CD4-positive, alpha-beta memory T cell (primary cell): ENCODE measurements at regions not wholly inside any gene's neighbourhood (a gene's known extent, or its start where the extent isn't known, plus 50 kb on each side); places are given as distances from the start of the nearest gene placed in this dataset.

ENCODE experiments used
- CTCF ChIA-PET: fragments of 350-600 bp; sonication (Branson Sonifier 250); formaldehyde crosslinking; loops from one replicate; lab custom pipeline; 2021; ENCODE audit warnings: inconsistent platforms; ENCODE audit not compliant: partially characterized antibody; lab: Charles Lee
- POLR2A ChIA-PET: fragments of 350-600 bp; sonication (Branson Sonifier 250); formaldehyde crosslinking; loops from one replicate; lab custom pipeline; 2021; ENCODE audit not compliant: partially characterized antibody; lab: Charles Lee
- DNase-seq, 5 donors: peaks; one replicate each; pipeline versions ENCODE4 v3.0.0 to v3.0.0-alpha.2; 2020 to 2022; ENCODE audit warnings: mixed read lengths in 1 of 5
- H3K27ac ChIP-seq: one replicate; pipeline ENCODE4 v1.7.0; 2013; ENCODE audit warnings: low read depth, low read length
- H3K27me3 ChIP-seq: 2 replicates; pipeline ENCODE4 v1.7.0; 2013; ENCODE audit warnings: mild to moderate bottlenecking, low read length, moderate library complexity; ENCODE audit not compliant: insufficient read depth
- H3K36me3 ChIP-seq: 2 replicates; pipeline ENCODE4 v1.7.0; 2013; ENCODE audit warnings: mild to moderate bottlenecking, low read length, moderate library complexity; ENCODE audit not compliant: insufficient read depth
- H3K4me1 ChIP-seq: 2 replicates; pipeline ENCODE4 v1.7.0; 2013; ENCODE audit warnings: mild to moderate bottlenecking, low read length, moderate library complexity; ENCODE audit not compliant: insufficient read depth
- H3K4me3 ChIP-seq, 2 donors: one replicate each; pipeline ENCODE4 v1.7.0; 2013; ENCODE audit warnings: low read length in 2 of 2, mild to moderate bottlenecking in 1 of 2
- H3K9me3 ChIP-seq, 2 donors: one replicate each; pipeline ENCODE4 v1.7.0; 2013; ENCODE audit warnings: low read length in 2 of 2, control low read depth in 1 of 2; ENCODE audit not compliant: control insufficient read depth in 1 of 2
- H3K27ac Mint-ChIP-seq, 7 donors: one replicate each; pipeline ENCODE4 v1.8.0; 2020 to 2021; ENCODE audit warnings: mixed read lengths in 7 of 7, mild to moderate bottlenecking in 6 of 7, inconsistent platforms in 3 of 7, moderate library complexity in 3 of 7
- H3K27me3 Mint-ChIP-seq, 2 donors: one replicate each; pipeline ENCODE4 v1.8.0; 2020 to 2021; ENCODE audit warnings: mixed read lengths in 2 of 2
- H3K36me3 Mint-ChIP-seq, 2 donors: one replicate each; pipeline ENCODE4 v1.8.0; 2020 to 2021; ENCODE audit warnings: mixed read lengths in 2 of 2, inconsistent platforms in 1 of 2, mild to moderate bottlenecking in 1 of 2
- H3K4me1 Mint-ChIP-seq, 4 donors: one replicate each; pipeline ENCODE4 v1.8.0; 2020 to 2021; ENCODE audit warnings: mixed read lengths in 4 of 4, mild to moderate bottlenecking in 1 of 4
- H3K4me3 Mint-ChIP-seq, 8 donors: one replicate each; pipeline ENCODE4 v1.8.0; 2020 to 2021; ENCODE audit warnings: mixed read lengths in 8 of 8, mild to moderate bottlenecking in 7 of 8, moderate library complexity in 6 of 8, inconsistent platforms in 3 of 8
- H3K9me3 Mint-ChIP-seq, 8 donors: one replicate each; pipeline ENCODE4 v1.8.0; 2020 to 2021; ENCODE audit warnings: mixed read lengths in 8 of 8, mild to moderate bottlenecking in 5 of 8, inconsistent platforms in 3 of 8, moderate library complexity in 1 of 8
- intact Hi-C: fragments of 100-400 bp; cut with micrococcal nuclease; formaldehyde crosslinking; loops from one replicate; pipeline ENCODE4 v1.15.1; 2023

DNA sequence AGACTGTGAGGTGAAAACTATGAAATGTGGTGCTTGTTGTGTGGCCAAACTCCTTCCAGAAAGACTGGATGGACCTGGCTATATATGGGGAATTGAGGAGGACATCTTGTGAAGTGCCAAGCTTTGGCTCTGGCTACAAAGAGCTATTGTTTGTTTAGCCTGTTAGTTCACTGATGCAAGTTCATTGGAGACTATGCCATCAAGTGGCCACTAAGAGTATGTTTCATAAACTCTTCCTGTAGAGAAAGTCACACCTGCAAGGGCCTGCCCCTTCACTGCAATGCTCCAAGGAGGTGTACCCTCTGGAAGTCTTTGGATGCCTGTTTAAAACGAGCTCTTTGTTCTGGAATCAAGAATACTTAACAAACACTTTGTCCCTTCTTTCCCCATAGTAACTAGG lies 382.0 kb downstream of the GABRG1 start:
- CTCF ChIA-PET, result no interaction called here
- Mint-ChIP-seq H3K4me1 (no peaks in the 10 kb centered on the region), H3K9me3 (peaks cover 0 to 25% (median 12%) of the 10 kb centered on the region in 8 donors), H3K27ac (no peak overlapping the region), H3K36me3 (no peaks in the 10 kb centered on the region), H3K4me3 (no peak overlapping the region), H3K27me3 (no peaks in the 10 kb centered on the region)
- no peak overlapping the region for H3K27ac ChIP-seq
- POLR2A ChIA-PET, result no interaction called here
- H3K27me3 ChIP-seq, result no peaks in the 10 kb centered on the region
- no peaks in the 10 kb centered on the region for H3K4me1 ChIP-seq
- H3K36me3 ChIP-seq, result no peaks in the 10 kb centered on the region
- DNase-seq, result no peak
- H3K4me3 ChIP-seq, result no peak overlapping the region
- no peaks in the 10 kb centered on the region for H3K9me3 ChIP-seq
- intact Hi-C loops, result no loop called here

- H3K36me3 ChIP-seq, result no peaks in the 10 kb centered on the region
- Mint-ChIP-seq H3K27me3 (no peaks in the 10 kb centered on the region), H3K4me3 (no peak overlapping the region), H3K27ac (no peak overlapping the region), H3K9me3 (peaks cover 0 to 8% (median 1%) of the 10 kb centered on the region in 8 donors), H3K36me3 (no peaks in the 10 kb centered on the region), H3K4me1 (no peaks in the 10 kb centered on the region)
- H3K27ac ChIP-seq, result no peak overlapping the region
- H3K4me1 ChIP-seq, result no peaks in the 10 kb centered on the region
- H3K27me3 ChIP-seq, result no peaks in the 10 kb centered on the region
- DNase-seq, result no peak
- ChIA-PET POLR2A (no interaction called here), CTCF (no interaction called here)
- no peaks in the 10 kb centered on the region for H3K9me3 ChIP-seq
- H3K4me3 ChIP-seq, result no peak overlapping the region
- intact Hi-C loops, result no loop called here
Observed at GRCh38 chr4:45732161-45732560, 391.7 kb downstream of the GABRG1 start.

GRCh38 chr4:45716093-45716492 lies 407.8 kb downstream of the GABRG1 start:
- Histone ChIP-seq H3K27me3 (no peaks in the 10 kb centered on the region), H3K4me1 (no peaks in the 10 kb centered on the region), H3K27ac (no peak overlapping the region), H3K9me3 (no peaks in the 10 kb centered on the region), H3K4me3 (no peak overlapping the region), H3K36me3 (no peaks in the 10 kb centered on the region)
- DNase-seq, result no peak
- ChIA-PET CTCF (no interaction called here), POLR2A (no interaction called here)
- intact Hi-C loops, result no loop called here
- no peaks in the 10 kb centered on the region for H3K27me3 Mint-ChIP-seq
- no peak overlapping the region for H3K4me3 Mint-ChIP-seq
- no peak overlapping the region for H3K27ac Mint-ChIP-seq
- no peaks in the 10 kb centered on the region for H3K4me1 Mint-ChIP-seq
- no peaks in the 10 kb centered on the region for H3K36me3 Mint-ChIP-seq
- peaks cover 0 to 32% (median 12%) of the 10 kb centered on the region in 8 donors for H3K9me3 Mint-ChIP-seq

DNA sequence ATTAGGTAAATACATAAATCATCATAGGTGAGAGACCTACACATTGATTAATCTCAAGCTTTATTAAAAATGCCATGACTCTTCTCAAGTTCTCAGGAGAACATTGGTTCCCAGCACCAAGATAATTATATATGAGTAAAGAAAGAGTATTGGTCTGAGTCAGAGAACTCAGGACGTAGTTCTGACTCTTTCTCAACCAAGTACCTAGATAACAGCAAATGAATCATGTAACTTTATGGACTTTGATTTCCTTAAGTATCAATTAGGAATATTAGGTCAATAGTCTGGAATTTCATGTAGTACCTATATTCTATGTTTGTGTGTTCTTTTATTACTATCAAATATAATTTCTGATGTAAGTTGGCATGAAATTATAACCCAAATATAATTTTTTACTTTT lies 409.9 kb downstream of the GABRG1 start:
- Histone ChIP-seq H3K9me3 (no peaks in the 10 kb centered on the region), H3K36me3 (no peaks in the 10 kb centered on the region), H3K27me3 (no peaks in the 10 kb centered on the region), H3K4me1 (no peaks in the 10 kb centered on the region), H3K4me3 (no peak overlapping the region), H3K27ac (no peak overlapping the region)
- H3K36me3 Mint-ChIP-seq, result no peaks in the 10 kb centered on the region
- H3K9me3 Mint-ChIP-seq, result peaks cover 0 to 23% (median 6%) of the 10 kb centered on the region in 8 donors
- no peaks in the 10 kb centered on the region for H3K27me3 Mint-ChIP-seq
- H3K4me3 Mint-ChIP-seq, result no peak overlapping the region
- no peaks in the 10 kb centered on the region for H3K4me1 Mint-ChIP-seq
- ChIA-PET CTCF (no interaction called here), POLR2A (no interaction called here)
- no peak overlapping the region for H3K27ac Mint-ChIP-seq
- no peak for DNase-seq
- intact Hi-C loops, result no loop called here

GRCh38 chr4:45701621-45702020 lies 422.2 kb downstream of the GABRG1 start:
- Mint-ChIP-seq H3K27me3 (no peaks in the 10 kb centered on the region), H3K4me3 (no peak overlapping the region), H3K27ac (no peak overlapping the region), H3K4me1 (no peaks in the 10 kb centered on the region), H3K36me3 (no peaks in the 10 kb centered on the region), H3K9me3 (peaks cover 0 to 15% (median 5%) of the 10 kb centered on the region in 8 donors)
- intact Hi-C loops, result no loop called here
- no peaks in the 10 kb centered on the region for H3K36me3 ChIP-seq
- no peaks in the 10 kb centered on the region for H3K9me3 ChIP-seq
- H3K4me1 ChIP-seq, result no peaks in the 10 kb centered on the region
- no peaks in the 10 kb centered on the region for H3K27me3 ChIP-seq
- ChIA-PET POLR2A (no interaction called here), CTCF (no interaction called here)
- no peak overlapping the region for H3K4me3 ChIP-seq
- no peak for DNase-seq
- no peak overlapping the region for H3K27ac ChIP-seq

GRCh38 chr4:45693746-45694145 lies 430.1 kb downstream of the GABRG1 start:
- Histone ChIP-seq H3K27ac (no peak overlapping the region), H3K36me3 (no peaks in the 10 kb centered on the region), H3K4me1 (no peaks in the 10 kb centered on the region), H3K9me3 (peaks cover 0 to 3% of the 10 kb centered on the region in 2 donors), H3K27me3 (no peaks in the 10 kb centered on the region), H3K4me3 (no peak overlapping the region)
- ChIA-PET POLR2A (no interaction called here), CTCF (no interaction called here)
- H3K4me3 Mint-ChIP-seq, result no peak overlapping the region
- DNase-seq, result no peak
- no peaks in the 10 kb centered on the region for H3K36me3 Mint-ChIP-seq
- H3K27ac Mint-ChIP-seq, result no peak overlapping the region
- H3K4me1 Mint-ChIP-seq, result no peaks in the 10 kb centered on the region
- H3K9me3 Mint-ChIP-seq, result peaks cover 3 to 20% (median 7%) of the 10 kb centered on the region in 8 donors
- intact Hi-C loops, result no loop called here
- no peaks in the 10 kb centered on the region for H3K27me3 Mint-ChIP-seq

DNA sequence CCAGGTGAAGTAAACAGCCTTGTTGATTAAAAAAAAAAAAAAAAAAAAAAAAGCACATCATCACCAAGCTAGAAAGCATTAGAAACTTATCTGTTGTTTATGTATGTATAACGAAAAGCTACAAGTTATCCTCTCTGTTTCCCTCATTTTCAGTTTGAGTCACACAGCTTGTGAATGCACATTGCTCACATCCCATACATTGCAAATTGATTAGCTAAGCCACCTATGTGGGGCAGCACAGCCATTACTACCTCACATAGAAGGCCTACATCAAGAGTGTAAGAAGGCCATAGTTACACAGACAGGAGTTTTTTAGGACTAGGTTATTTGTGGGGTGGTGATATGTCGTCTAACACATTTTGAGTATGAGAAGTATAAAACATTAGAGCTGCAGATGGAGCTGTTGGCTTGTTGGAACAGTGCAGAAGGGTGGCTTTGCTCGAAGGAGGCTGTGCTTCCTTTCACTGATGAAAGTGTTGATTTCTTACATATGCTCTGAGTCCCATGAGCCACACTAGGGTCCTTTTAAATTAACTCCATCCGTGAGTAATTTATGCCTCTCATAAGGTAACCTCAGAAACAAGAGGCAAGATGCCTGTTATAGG lies 431.6 kb downstream of the GABRG1 start:
- no peaks in the 10 kb centered on the region for H3K27me3 ChIP-seq
- H3K4me3 ChIP-seq, result no peak overlapping the region
- CTCF ChIA-PET, result interaction anchor here (1.0 kb wide), 1 partner anchor 14 kb away, joined by 3 read pairs; no protein-coding TSS in a partner anchor
- Mint-ChIP-seq H3K9me3 (peaks cover 0 to 16% (median 7%) of the 10 kb centered on the region in 8 donors), H3K4me3 (no peak overlapping the region), H3K27me3 (no peaks in the 10 kb centered on the region), H3K27ac (peak overlapping the region in 1 of 7 donors; percentile 59), H3K36me3 (no peaks in the 10 kb centered on the region), H3K4me1 (no peaks in the 10 kb centered on the region)
- intact Hi-C loops, result no loop called here
- DNase-seq, result no peak
- H3K4me1 ChIP-seq, result no peaks in the 10 kb centered on the region
- no peak overlapping the region for H3K27ac ChIP-seq
- peaks cover 0 to 7% of the 10 kb centered on the region in 2 donors for H3K9me3 ChIP-seq
- POLR2A ChIA-PET, result no interaction called here
- no peaks in the 10 kb centered on the region for H3K36me3 ChIP-seq
